C4-2B (cell line): ENCODE measurements at regions not wholly inside any gene's neighbourhood (a gene's known extent, or its start where the extent isn't known, plus 50 kb on each side); places are given as distances from the start of the nearest gene placed in this dataset.

Experiments
- CTCF ChIP-seq: fragments of 450-650 bp; conservative IDR thresholded peaks from 2 replicates; pipeline ENCODE4 v1.5.1; 2017; ENCODE audit warnings: mild to moderate bottlenecking
- ZFX ChIP-seq: fragments of 450-650 bp; IDR thresholded peaks from 2 replicates; pipeline ENCODE4 v1.6.1; 2017

GRCh38 chr11:25658916-25659315, 673.0 kb upstream of the ANO3 start:
- TF ChIP-seq CTCF, result no peak
- no peak for TF ChIP-seq ZFX
